ENCODE measurements at regions not wholly inside any gene's neighbourhood (a gene's known extent, or its start where the extent isn't known, plus 50 kb on each side); places are given as distances from the start of the nearest gene placed in this dataset.

DNA sequence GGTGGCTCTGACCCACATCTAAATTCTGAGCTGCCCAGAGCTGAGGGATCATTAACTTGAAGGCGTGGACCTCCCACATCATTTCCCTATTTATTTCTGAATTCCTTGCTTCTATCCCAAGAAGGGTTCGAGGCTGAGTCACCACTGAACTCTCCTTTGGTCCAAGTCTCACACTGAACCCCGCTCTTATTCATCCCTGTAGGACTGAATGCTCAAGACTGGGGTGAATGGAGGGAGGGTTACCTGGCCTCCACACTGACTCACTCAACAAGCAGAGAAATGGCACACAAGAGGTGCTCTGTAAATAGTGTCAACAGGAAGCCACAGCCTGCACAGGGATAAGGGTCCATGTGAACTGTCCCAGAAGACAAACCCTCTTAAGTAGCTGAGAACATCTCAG is 79.1 kb upstream of the FSTL4 start:
- Mint-ChIP-seq H3K27ac (no peak overlapping the region), H3K9me3 (ENCODE audit: low read depth) (no peaks in the 10 kb centered on the region), H3K36me3 (ENCODE audit: low read depth) (no peaks in the 10 kb centered on the region), H3K27me3 (peaks cover 23% of the 10 kb centered on the region), H3K4me1 (peaks cover 7% of the 10 kb centered on the region), H3K4me3 (no peak overlapping the region)
- ChIA-PET POLR2A (no interaction called here), CTCF (interaction anchor here (0.7 kb wide), 1 partner anchor 30 kb away, joined by 3 read pairs; no protein-coding TSS in a partner anchor)
- DNase-seq (no peak), ATAC-seq (peak; percentile 24)
- intact Hi-C loops (cut with DNase I, micrococcal nuclease) = no loop called here

DNA sequence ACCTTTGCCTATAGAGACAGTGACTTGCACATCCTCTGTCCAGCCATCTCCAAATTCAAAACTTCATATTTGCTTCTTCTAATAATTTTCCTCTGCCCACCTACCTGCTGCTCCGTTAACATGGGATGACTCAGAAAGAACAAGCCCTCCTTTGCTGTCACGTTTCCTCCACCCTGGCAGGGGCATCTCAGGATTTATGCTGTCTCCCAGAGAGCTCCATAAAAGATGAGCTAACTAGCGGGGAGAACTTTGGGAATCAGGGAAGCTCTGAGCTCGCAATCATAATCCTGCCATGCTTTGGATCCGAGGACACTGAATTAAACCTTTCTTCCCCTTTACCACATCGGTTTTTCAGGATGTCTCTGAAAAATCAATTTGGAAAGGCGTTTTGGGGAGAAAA is 78.4 kb upstream of the FSTL4 start:
- POLR2A ChIA-PET = no interaction called here
- Mint-ChIP-seq H3K27ac (no peak overlapping the region), H3K4me3 (no peak overlapping the region), H3K27me3 (peaks cover 23% of the 10 kb centered on the region), H3K36me3 (ENCODE audit: low read depth) (no peaks in the 10 kb centered on the region), H3K9me3 (ENCODE audit: low read depth) (no peaks in the 10 kb centered on the region), H3K4me1 (peaks cover 7% of the 10 kb centered on the region)
- CTCF ChIA-PET = no interaction called here
- ATAC-seq (no peak), DNase-seq (no peak)
- intact Hi-C loops (cut with DNase I, micrococcal nuclease) = no loop called here

DNA sequence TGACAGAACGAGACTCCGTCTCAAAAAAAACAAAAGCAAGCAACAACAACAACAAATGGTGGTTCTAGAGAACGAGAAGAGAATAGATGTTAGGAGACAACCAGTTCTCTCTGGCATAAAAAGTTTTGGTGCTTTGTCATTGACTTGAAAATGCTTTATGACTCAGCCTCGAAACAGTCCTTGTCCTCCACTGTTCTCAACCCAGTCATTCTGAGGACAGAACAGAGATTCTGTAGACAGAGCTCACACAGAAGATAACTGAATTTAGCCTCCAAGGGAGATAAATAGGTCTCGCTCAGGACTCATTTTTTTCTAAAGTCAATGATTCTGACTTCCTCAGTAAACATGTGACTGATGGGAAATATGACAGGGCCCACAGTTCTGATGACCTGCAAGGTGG is 76.0 kb upstream of the FSTL4 start:
- H3K36me3 Mint-ChIP-seq (ENCODE audit: low read depth) = no peaks in the 10 kb centered on the region
- H3K9me3 Mint-ChIP-seq (ENCODE audit: low read depth) = no peaks in the 10 kb centered on the region
- H3K4me3 Mint-ChIP-seq = no peak overlapping the region
- peaks cover 25% of the 10 kb centered on the region for H3K27me3 Mint-ChIP-seq
- CTCF ChIA-PET = interaction anchor here (1.4 to 1.7 kb wide), 2 partner anchors 24 to 181 kb away, joined by 3 to 5 read pairs; no protein-coding TSS in a partner anchor
- intact Hi-C loops (cut with DNase I, micrococcal nuclease) = no loop called here
- H3K4me1 Mint-ChIP-seq = peaks cover 5% of the 10 kb centered on the region
- H3K27ac Mint-ChIP-seq = no peak overlapping the region
- POLR2A ChIA-PET = interaction anchor here (0.8 kb wide), 1 partner anchor 9 kb away, joined by 3 read pairs; no protein-coding TSS in a partner anchor
- ATAC-seq (peak; percentile 93), DNase-seq (no peak)

GRCh38 chr5:133687212-133688061 is 75.1 kb upstream of the FSTL4 start:
- no peak for DNase-seq
- Mint-ChIP-seq H3K9me3 (ENCODE audit: low read depth) (no peaks in the 10 kb centered on the region), H3K27me3 (peaks cover 25% of the 10 kb centered on the region), H3K4me3 (no peak overlapping the region), H3K27ac (no peak overlapping the region), H3K36me3 (ENCODE audit: low read depth) (no peaks in the 10 kb centered on the region), H3K4me1 (peaks cover 5% of the 10 kb centered on the region)
- intact Hi-C loops (cut with DNase I, micrococcal nuclease) = no loop called here
- ChIA-PET CTCF (interaction anchor here (0.6 to 1.7 kb wide), 3 partner anchors 25 to 1505 kb away, joined by 3 to 5 read pairs (median 4); no protein-coding TSS in a partner anchor), POLR2A (interaction anchor here (0.6 kb wide), 1 partner anchor 133 kb away, joined by 4 read pairs; no protein-coding TSS in a partner anchor)
- no peak for ATAC-seq

DNA sequence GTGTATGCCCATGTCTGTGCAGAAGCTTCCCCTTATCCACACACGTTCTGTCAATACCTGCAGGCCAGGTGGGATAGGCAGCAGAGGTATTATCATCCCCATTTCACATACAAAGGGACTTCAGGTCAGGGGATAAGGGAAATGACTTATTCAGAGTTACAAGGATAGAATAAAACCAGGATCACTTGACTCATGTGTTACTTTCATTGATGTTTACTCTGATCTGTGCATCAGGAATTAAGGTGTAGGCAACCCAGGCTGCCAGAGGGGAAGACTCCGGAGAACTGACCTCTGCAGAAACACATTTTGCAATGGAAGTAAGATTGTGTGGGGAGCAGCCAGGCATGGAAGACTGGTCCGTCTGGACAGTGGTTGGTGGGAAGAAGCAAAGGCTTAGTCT is 74.2 kb upstream of the FSTL4 start:
- POLR2A ChIA-PET = no interaction called here
- ATAC-seq (no peak), DNase-seq (no peak)
- intact Hi-C loops (cut with DNase I, micrococcal nuclease) = no loop called here
- H3K4me3 Mint-ChIP-seq = no peak overlapping the region
- no peaks in the 10 kb centered on the region for H3K9me3 Mint-ChIP-seq (ENCODE audit: low read depth)
- H3K4me1 Mint-ChIP-seq = peaks cover 5% of the 10 kb centered on the region
- H3K27ac Mint-ChIP-seq = no peak overlapping the region
- peaks cover 25% of the 10 kb centered on the region for H3K27me3 Mint-ChIP-seq
- no peaks in the 10 kb centered on the region for H3K36me3 Mint-ChIP-seq (ENCODE audit: low read depth)
- CTCF ChIA-PET = interaction anchor here (0.6 kb wide), 1 partner anchor 1506 kb away, joined by 4 read pairs; no protein-coding TSS in a partner anchor

GRCh38 chr5:133685402-133686018 is 73.2 kb upstream of the FSTL4 start:
- peaks cover 20% of the 10 kb centered on the region for H3K27me3 Mint-ChIP-seq
- DNase-seq (no peak), ATAC-seq (no peak)
- intact Hi-C loops (cut with DNase I, micrococcal nuclease) = no loop called here
- no peak overlapping the region for H3K27ac Mint-ChIP-seq
- H3K9me3 Mint-ChIP-seq (ENCODE audit: low read depth) = no peaks in the 10 kb centered on the region
- CTCF ChIA-PET = interaction anchor here (0.6 kb wide), 1 partner anchor 32 kb away, joined by 4 read pairs; no protein-coding TSS in a partner anchor
- peaks cover 5% of the 10 kb centered on the region for H3K4me1 Mint-ChIP-seq
- H3K36me3 Mint-ChIP-seq (ENCODE audit: low read depth) = no peaks in the 10 kb centered on the region
- no peak overlapping the region for H3K4me3 Mint-ChIP-seq
- POLR2A ChIA-PET = no interaction called here

DNA sequence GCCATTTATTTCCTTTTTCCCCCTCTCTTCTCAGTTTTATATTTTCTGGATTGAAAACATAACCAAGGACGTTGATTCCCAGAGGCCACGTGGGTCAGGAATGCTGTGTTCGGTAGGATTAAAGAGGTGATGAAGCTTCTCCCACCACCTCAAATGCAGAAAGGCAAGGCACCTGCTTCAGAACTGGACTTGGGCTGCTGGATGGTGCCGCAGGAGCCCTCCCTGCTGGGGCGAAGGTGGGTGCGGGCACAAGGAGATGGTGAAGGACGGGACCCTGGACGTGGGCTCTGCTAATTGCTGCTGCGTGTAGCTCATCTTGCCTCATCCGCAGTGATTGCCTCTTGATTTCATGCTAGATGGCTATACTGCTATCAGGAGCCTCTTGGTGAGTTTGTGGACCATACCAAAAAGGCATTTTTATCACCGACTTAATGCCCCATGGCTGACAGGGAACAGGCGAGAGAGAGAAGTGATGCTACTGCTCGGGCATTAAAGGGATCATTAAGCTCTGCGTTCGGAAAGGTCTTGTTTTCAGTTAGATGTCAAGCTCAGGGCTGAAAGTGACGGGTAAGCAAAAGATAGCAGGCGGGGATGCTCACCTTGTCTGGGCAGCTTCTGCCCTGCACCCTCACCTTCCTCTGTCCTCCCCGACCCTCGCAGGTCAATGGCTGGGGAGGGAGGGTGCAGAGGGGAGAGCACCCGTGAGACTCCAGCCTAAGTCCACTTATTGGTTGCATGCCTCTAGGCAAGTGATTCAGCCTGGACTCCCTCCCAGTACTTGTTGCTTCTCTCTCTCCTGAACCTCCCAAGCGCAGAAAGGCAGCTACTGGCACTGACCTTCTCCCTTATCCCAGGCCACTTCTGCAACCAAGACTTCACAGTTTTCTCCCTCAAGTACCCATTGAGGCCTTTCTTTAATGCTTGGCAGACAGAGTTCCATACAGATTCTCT is 71.6 kb upstream of the FSTL4 start:
- ChIA-PET POLR2A (no interaction called here), CTCF (interaction anchor here (0.5 to 1.0 kb wide), 2 partner anchors 12 to 140 kb away, joined by 3 read pairs; no protein-coding TSS in a partner anchor)
- Mint-ChIP-seq H3K36me3 (ENCODE audit: low read depth) (no peaks in the 10 kb centered on the region), H3K27ac (no peak overlapping the region), H3K9me3 (ENCODE audit: low read depth) (no peaks in the 10 kb centered on the region), H3K4me1 (peaks cover 4% of the 10 kb centered on the region), H3K4me3 (no peak overlapping the region), H3K27me3 (peaks cover 14% of the 10 kb centered on the region)
- DNase-seq (no peak), ATAC-seq (no peak)
- intact Hi-C loops (cut with DNase I, micrococcal nuclease) = no loop called here

DNA sequence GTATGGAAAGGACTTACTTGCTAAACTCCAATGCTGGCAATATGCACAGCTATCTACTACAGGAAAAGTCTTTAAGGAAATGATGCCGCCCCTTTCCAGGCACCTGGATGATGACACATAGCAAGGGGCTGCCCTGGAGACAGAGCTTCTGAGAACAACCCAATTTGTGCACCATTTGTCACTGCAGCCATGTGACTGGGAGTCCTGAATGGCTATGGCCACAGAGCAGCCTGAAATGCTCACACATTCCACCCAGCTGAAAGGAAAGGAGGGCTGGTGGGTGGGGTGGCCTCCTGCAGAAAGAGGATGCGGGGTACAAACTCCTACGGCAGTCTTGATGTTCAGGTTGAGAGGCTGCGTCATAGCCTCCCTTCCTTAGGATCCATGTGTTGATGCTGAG is 70.1 kb upstream of the FSTL4 start:
- Mint-ChIP-seq H3K27ac (no peak overlapping the region), H3K4me1 (no peaks in the 10 kb centered on the region), H3K4me3 (no peak overlapping the region), H3K36me3 (ENCODE audit: low read depth) (no peaks in the 10 kb centered on the region), H3K27me3 (peaks cover 12% of the 10 kb centered on the region), H3K9me3 (ENCODE audit: low read depth) (no peaks in the 10 kb centered on the region)
- POLR2A ChIA-PET = no interaction called here
- ATAC-seq (no peak), DNase-seq (no peak)
- intact Hi-C loops (cut with DNase I, micrococcal nuclease) = no loop called here
- CTCF ChIA-PET = interaction anchor here (1.0 kb wide), 1 partner anchor 13 kb away, joined by 3 read pairs; no protein-coding TSS in a partner anchor

DNA sequence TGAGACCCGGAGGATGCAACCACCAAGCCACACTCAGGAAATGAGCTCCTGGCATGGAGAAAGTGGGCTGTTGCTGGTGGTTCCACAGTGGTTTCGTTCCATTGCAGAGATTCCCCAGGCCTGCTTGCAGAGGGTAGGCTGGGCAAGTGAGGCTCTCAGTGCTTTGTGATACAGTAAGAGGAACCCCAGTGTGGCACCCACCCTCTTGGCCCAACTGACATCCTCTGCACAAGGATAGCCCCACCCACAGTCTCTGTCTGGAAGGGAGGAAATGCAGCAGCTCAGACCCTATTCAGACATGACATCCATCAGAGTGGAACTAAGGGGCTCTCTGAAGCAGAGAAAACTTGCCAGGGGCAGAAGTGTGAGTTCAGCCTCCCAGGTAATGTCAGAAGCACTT is 69.6 kb upstream of the FSTL4 start:
- CTCF ChIA-PET = no interaction called here
- no peak overlapping the region for H3K4me3 Mint-ChIP-seq
- DNase-seq = no peak
- intact Hi-C loops (cut with DNase I, micrococcal nuclease) = no loop called here
- no peak for ATAC-seq
- H3K9me3 Mint-ChIP-seq (ENCODE audit: low read depth) = no peaks in the 10 kb centered on the region
- POLR2A ChIA-PET = no interaction called here
- no peak overlapping the region for H3K27ac Mint-ChIP-seq
- H3K36me3 Mint-ChIP-seq (ENCODE audit: low read depth) = no peaks in the 10 kb centered on the region
- H3K27me3 Mint-ChIP-seq = peaks cover 8% of the 10 kb centered on the region
- no peaks in the 10 kb centered on the region for H3K4me1 Mint-ChIP-seq

DNA sequence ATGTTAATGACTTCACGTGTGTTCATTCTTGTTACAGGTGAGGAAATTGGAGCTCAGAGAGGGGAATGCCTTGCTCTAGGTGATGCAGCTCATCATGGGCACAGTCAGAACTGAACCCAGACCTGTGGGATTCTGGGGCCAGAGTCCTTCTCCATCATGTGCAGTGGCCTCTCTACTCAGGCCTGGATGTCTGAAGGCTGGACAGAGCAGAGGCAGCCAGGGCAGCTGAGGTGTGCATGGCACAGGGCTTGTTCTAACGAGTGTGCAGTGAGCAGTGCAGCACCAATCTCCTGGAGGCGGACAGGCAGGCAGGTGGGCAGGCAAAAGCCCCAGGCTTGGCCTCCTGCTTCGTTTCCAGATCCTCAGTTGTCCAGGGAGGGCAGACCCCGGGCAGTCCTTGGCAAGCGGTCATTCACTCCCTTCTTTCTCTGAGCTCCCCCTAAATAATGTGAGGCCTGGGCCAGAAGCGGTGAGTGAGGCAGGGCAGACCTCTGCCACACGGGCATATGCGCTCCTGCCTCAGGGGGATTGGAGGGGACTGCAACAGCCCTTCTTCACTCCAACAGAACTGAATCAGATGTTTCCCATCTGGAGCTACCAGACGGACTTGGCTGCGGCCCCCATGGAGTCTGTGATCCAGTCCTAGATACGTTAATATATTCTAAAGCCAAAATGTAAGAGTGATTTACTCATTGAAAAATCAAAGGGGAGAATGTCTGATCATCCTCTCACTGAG is 68.7 kb upstream of the FSTL4 start:
- no peak for ATAC-seq
- Mint-ChIP-seq H3K4me3 (no peak overlapping the region), H3K36me3 (ENCODE audit: low read depth) (no peaks in the 10 kb centered on the region), H3K9me3 (ENCODE audit: low read depth) (no peaks in the 10 kb centered on the region), H3K4me1 (no peaks in the 10 kb centered on the region), H3K27me3 (peaks cover 5% of the 10 kb centered on the region), H3K27ac (no peak overlapping the region)
- intact Hi-C loops (cut with DNase I, micrococcal nuclease) = no loop called here
- DNase-seq = no peak
- CTCF ChIA-PET = no interaction called here
- POLR2A ChIA-PET = no interaction called here

GRCh38 chr5:133679534-133679933 is 67.2 kb upstream of the FSTL4 start:
- Mint-ChIP-seq H3K27ac (no peak overlapping the region), H3K4me3 (no peak overlapping the region), H3K36me3 (ENCODE audit: low read depth) (no peaks in the 10 kb centered on the region), H3K4me1 (no peaks in the 10 kb centered on the region), H3K9me3 (ENCODE audit: low read depth) (no peaks in the 10 kb centered on the region), H3K27me3 (peaks cover 6% of the 10 kb centered on the region)
- intact Hi-C loops (cut with DNase I, micrococcal nuclease) = no loop called here
- ChIA-PET POLR2A (interaction anchor here (0.9 kb wide), 1 partner anchor 9 kb away, joined by 3 read pairs; no protein-coding TSS in a partner anchor), CTCF (interaction anchor here (0.5 kb wide), 1 partner anchor 71 kb away, joined by 3 read pairs; no protein-coding TSS in a partner anchor)
- no peak for DNase-seq
- no peak for ATAC-seq
